ENCODE measurements at regions not wholly inside any gene's neighbourhood (a gene's known extent, or its start where the extent isn't known, plus 50 kb on each side); places are given as distances from the start of the nearest gene placed in this dataset.

GRCh38 chr20:60137657-60138245 is 179.5 kb downstream of the CDH26 start:
- 93 to 100% methylated on average over 1 to 2 of the region's 3 CpGs for WGBS, 2 experiments (ENCODE audit: insufficient coverage in 1 of 2, insufficient read length in 1 of 2)
- no peaks in the 10 kb centered on the region for H3K36me3 ChIP-seq (ENCODE audit: control insufficient read depth, insufficient read depth, low read length)
- TF ChIP-seq CTCF (conservative IDR thresholded peaks at IDR 0.05): peak; percentile 81
- peaks cover 5% of the 10 kb centered on the region for H3K4me1 Mint-ChIP-seq
- H3K27me3 Mint-ChIP-seq (ENCODE audit: insufficient read depth): peaks cover 1% of the 10 kb centered on the region
- peak; percentile 82 for DNase-seq
- no peaks in the 10 kb centered on the region for H3K36me3 Mint-ChIP-seq (ENCODE audit: low read depth)
- peaks cover 4% of the 10 kb centered on the region for H3K9me3 ChIP-seq (ENCODE audit: control insufficient read depth, low read length)
- H3K4me1 ChIP-seq (ENCODE audit: control insufficient read depth, insufficient read depth, low read length): no peaks in the 10 kb centered on the region
- H3K27ac Mint-ChIP-seq: no peak overlapping the region
- H3K27me3 ChIP-seq (ENCODE audit: control insufficient read depth, insufficient read depth, low read length, poor library complexity, severe bottlenecking): no peaks in the 10 kb centered on the region
- H3K9me3 Mint-ChIP-seq: no peaks in the 10 kb centered on the region
- no peak overlapping the region for H3K9ac ChIP-seq (ENCODE audit: extremely low read depth, low read length, poor library complexity, severe bottlenecking)
- no peak overlapping the region for H3K4me3 Mint-ChIP-seq
- H3K4me3 ChIP-seq (ENCODE audit: low read length): no peak overlapping the region
- no peak overlapping the region for H3K27ac ChIP-seq (ENCODE audit: low read depth, low read length)

GRCh38 chr20:60138256-60139220 is 180.3 kb downstream of the CDH26 start:
- Histone ChIP-seq H3K9ac (ENCODE audit: extremely low read depth, low read length, poor library complexity, severe bottlenecking) (no peak overlapping the region), H3K4me1 (ENCODE audit: control insufficient read depth, insufficient read depth, low read length) (no peaks in the 10 kb centered on the region), H3K27ac (ENCODE audit: low read depth, low read length) (no peak overlapping the region), H3K36me3 (ENCODE audit: control insufficient read depth, insufficient read depth, low read length) (no peaks in the 10 kb centered on the region), H3K9me3 (ENCODE audit: control insufficient read depth, low read length) (peaks cover 4% of the 10 kb centered on the region), H3K4me3 (ENCODE audit: low read length) (no peak overlapping the region), H3K27me3 (ENCODE audit: control insufficient read depth, insufficient read depth, low read length, poor library complexity, severe bottlenecking) (no peaks in the 10 kb centered on the region)
- 87 to 91% methylated on average over 27 to 39 of the region's 39 CpGs for WGBS, 2 experiments (ENCODE audit: insufficient coverage in 1 of 2, insufficient read length in 1 of 2)
- no peaks in the 10 kb centered on the region for H3K9me3 Mint-ChIP-seq
- no peaks in the 10 kb centered on the region for H3K36me3 Mint-ChIP-seq (ENCODE audit: low read depth)
- no peak overlapping the region for H3K4me3 Mint-ChIP-seq
- TF ChIP-seq CTCF (conservative IDR thresholded peaks at IDR 0.05): no peak
- DNase-seq: no peak
- no peak overlapping the region for H3K27ac Mint-ChIP-seq
- H3K27me3 Mint-ChIP-seq (ENCODE audit: insufficient read depth): peaks cover 1% of the 10 kb centered on the region
- peaks cover 3% of the 10 kb centered on the region for H3K4me1 Mint-ChIP-seq

- no peak overlapping the region for H3K27ac Mint-ChIP-seq
- H3K36me3 ChIP-seq (ENCODE audit: control insufficient read depth, insufficient read depth, low read length): no peaks in the 10 kb centered on the region
- H3K36me3 Mint-ChIP-seq (ENCODE audit: low read depth): no peaks in the 10 kb centered on the region
- no peaks in the 10 kb centered on the region for H3K4me1 Mint-ChIP-seq
- no peak overlapping the region for H3K9ac ChIP-seq (ENCODE audit: extremely low read depth, low read length, poor library complexity, severe bottlenecking)
- no peaks in the 10 kb centered on the region for H3K4me1 ChIP-seq (ENCODE audit: control insufficient read depth, insufficient read depth, low read length)
- DNase-seq: no peak
- H3K9me3 Mint-ChIP-seq: no peaks in the 10 kb centered on the region
- H3K4me3 ChIP-seq (ENCODE audit: low read length): no peak overlapping the region
- no peak overlapping the region for H3K27ac ChIP-seq (ENCODE audit: low read depth, low read length)
- H3K9me3 ChIP-seq (ENCODE audit: control insufficient read depth, low read length): peaks cover 4% of the 10 kb centered on the region
- no peak for TF ChIP-seq CTCF (conservative IDR thresholded peaks at IDR 0.05)
- H3K4me3 Mint-ChIP-seq: no peak overlapping the region
- H3K27me3 ChIP-seq (ENCODE audit: control insufficient read depth, insufficient read depth, low read length, poor library complexity, severe bottlenecking): no peaks in the 10 kb centered on the region
- WGBS, 2 experiments (ENCODE audit: insufficient coverage in 1 of 2, insufficient read length in 1 of 2): 95 to 96% methylated on average over 8 to 10 of the region's 11 CpGs
- peaks cover 1% of the 10 kb centered on the region for H3K27me3 Mint-ChIP-seq (ENCODE audit: insufficient read depth)
Measured at GRCh38 chr20:60139663-60140446, 181.6 kb downstream of the CDH26 start.

All from endodermal cell (in vitro differentiated cells).